ENCODE measurements at regions not wholly inside any gene's neighbourhood (a gene's known extent, or its start where the extent isn't known, plus 50 kb on each side); places are given as distances from the start of the nearest gene placed in this dataset.

DNA sequence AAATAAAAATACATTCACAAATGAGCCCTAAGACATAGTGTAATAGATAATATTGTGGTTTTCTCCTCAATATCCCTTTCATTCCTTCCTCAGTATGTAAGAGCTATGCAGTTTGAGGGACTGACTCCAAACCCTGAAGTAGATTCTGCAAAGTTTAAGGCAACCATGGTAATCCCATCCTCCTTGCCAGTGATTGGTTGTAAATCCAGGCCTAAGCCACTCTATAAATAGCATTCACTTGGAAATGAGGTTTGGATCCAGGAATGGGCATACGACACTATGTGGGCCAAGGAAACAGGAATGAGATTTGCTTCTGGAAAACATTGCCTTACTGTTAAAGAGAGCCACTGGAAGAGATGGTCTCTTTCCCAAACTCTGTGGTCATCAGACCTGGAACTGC is 468.7 kb upstream of the SOX5 start (continued):
- no peak for TF ChIP-seq ELF4 (CRISPR knock-in tag; IDR thresholded peaks at IDR 0.05; ENCODE audit: low read depth)
- no peak for TF ChIP-seq RORB (CRISPR knock-in tag; IDR thresholded peaks at IDR 0.05)

- TF ChIP-seq OVOL2 (CRISPR knock-in tag; IDR thresholded peaks at IDR 0.05; ENCODE audit: borderline replicate concordance) (no peak), MXD4 (CRISPR knock-in tag; IDR thresholded peaks at IDR 0.05; ENCODE audit: borderline replicate concordance) (no peak)
- DNase-seq (ENCODE audit: low spot score) (no peak), ATAC-seq (no peak)
- CTCF ChIA-PET, result no interaction called here
- Mint-ChIP-seq H3K4me3 (no peak overlapping the region), H3K4me1 (peaks cover 23% of the 10 kb centered on the region), H3K27ac (no peak overlapping the region), H3K9me3 (peaks cover 11% of the 10 kb centered on the region), H3K27me3 (ENCODE audit: low read depth) (no peaks in the 10 kb centered on the region), H3K36me3 (no peaks in the 10 kb centered on the region)
- POLR2A ChIA-PET, result no interaction called here
Measured at GRCh38 chr12:24416423-24417109, 467.1 kb upstream of the SOX5 start.

GRCh38 chr12:24415934-24416333 is 466.5 kb upstream of the SOX5 start:
- Mint-ChIP-seq H3K4me1 (peaks cover 23% of the 10 kb centered on the region), H3K9me3 (peaks cover 6% of the 10 kb centered on the region), H3K27me3 (ENCODE audit: low read depth) (no peaks in the 10 kb centered on the region), H3K36me3 (no peaks in the 10 kb centered on the region), H3K27ac (no peak overlapping the region), H3K4me3 (no peak overlapping the region)
- ChIA-PET POLR2A (no interaction called here), CTCF (no interaction called here)
- TF ChIP-seq, protein P1, sequence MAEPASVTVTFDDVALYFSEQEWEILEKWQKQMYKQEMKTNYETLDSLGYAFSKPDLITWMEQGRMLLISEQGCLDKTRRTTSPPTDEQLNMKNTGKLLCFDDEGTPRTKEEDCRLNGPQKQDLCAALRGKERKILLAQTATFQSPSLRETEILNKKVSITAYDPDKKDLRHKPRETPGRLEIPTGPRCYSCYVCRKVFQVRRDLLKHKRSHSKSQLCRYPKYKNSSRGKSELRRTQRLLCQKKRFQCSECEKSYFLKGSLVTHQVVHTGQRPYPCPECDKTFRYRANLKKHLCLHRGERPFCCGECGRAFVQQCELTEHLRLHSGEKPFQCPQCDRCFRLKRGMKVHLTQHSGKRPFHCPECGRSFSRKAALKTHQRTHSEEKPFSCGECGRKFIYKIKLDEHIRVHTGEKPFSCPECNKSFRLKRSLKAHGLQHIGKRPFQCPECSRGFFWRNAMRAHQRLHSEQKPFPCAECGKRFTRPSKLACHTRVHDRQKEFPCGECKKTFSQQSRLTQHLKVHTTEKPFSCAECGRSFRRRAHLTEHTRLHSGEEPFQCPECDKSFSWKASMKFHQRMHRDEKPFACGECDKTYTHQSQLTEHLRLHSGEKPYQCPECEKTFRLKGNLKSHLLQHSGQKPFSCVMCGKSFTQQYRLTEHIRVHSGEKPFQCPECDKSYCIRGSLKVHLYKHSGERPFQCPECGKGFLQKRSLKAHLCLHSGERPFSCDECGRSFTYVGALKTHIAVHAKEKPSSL (CRISPR knock-in tag; conservative IDR thresholded peaks at IDR 0.05), result no peak
- TF ChIP-seq NR1H2 (CRISPR knock-in tag; IDR thresholded peaks at IDR 0.05) (no peak), ZNF219 (CRISPR knock-in tag; IDR thresholded peaks at IDR 0.05; ENCODE audit: borderline replicate concordance) (no peak), GRHL2 (CRISPR knock-in tag; IDR thresholded peaks at IDR 0.05; ENCODE audit: insufficient replicate concordance, severe bottlenecking) (no peak), PRRX2 (CRISPR knock-in tag; IDR thresholded peaks at IDR 0.05) (no peak), NFYB (CRISPR knock-in tag; conservative IDR thresholded peaks at IDR 0.05; ENCODE audit: low read depth) (no peak), GTF2I (CRISPR knock-in tag; conservative IDR thresholded peaks at IDR 0.05) (no peak), ZBTB21 (CRISPR knock-in tag; IDR thresholded peaks at IDR 0.05; ENCODE audit: borderline replicate concordance) (no peak), NFE2L1 (CRISPR knock-in tag; IDR thresholded peaks at IDR 0.05) (no peak), MXD4 (CRISPR knock-in tag; IDR thresholded peaks at IDR 0.05; ENCODE audit: borderline replicate concordance) (no peak), HMGA2 (CRISPR knock-in tag; IDR thresholded peaks at IDR 0.05) (no peak), PREB (CRISPR knock-in tag; IDR thresholded peaks at IDR 0.05; ENCODE audit: borderline replicate concordance) (no peak), TCF7 (CRISPR knock-in tag; IDR thresholded peaks at IDR 0.05; ENCODE audit: low read depth) (no peak), FOXK1 (CRISPR knock-in tag; IDR thresholded peaks at IDR 0.05) (no peak), AFF4 (CRISPR knock-in tag; IDR thresholded peaks at IDR 0.05; ENCODE audit: borderline replicate concordance) (no peak)
- TF ChIP-seq, protein P2, sequence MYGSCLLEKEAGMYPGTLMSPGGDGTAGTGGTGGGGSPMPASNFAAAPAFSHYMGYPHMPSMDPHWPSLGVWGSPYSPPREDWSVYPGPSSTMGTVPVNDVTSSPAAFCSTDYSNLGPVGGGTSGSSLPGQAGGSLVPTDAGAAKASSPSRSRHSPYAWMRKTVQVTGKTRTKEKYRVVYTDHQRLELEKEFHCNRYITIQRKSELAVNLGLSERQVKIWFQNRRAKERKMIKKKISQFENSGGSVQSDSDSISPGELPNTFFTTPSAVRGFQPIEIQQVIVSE (CRISPR knock-in tag; IDR thresholded peaks at IDR 0.05; ENCODE audit: borderline replicate concordance), result no peak
- TF ChIP-seq, protein P3, sequence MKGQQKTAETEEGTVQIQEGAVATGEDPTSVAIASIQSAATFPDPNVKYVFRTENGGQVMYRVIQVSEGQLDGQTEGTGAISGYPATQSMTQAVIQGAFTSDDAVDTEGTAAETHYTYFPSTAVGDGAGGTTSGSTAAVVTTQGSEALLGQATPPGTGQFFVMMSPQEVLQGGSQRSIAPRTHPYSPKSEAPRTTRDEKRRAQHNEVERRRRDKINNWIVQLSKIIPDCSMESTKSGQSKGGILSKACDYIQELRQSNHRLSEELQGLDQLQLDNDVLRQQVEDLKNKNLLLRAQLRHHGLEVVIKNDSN (CRISPR knock-in tag; IDR thresholded peaks at IDR 0.05), result no peak
- TF ChIP-seq, protein P4, sequence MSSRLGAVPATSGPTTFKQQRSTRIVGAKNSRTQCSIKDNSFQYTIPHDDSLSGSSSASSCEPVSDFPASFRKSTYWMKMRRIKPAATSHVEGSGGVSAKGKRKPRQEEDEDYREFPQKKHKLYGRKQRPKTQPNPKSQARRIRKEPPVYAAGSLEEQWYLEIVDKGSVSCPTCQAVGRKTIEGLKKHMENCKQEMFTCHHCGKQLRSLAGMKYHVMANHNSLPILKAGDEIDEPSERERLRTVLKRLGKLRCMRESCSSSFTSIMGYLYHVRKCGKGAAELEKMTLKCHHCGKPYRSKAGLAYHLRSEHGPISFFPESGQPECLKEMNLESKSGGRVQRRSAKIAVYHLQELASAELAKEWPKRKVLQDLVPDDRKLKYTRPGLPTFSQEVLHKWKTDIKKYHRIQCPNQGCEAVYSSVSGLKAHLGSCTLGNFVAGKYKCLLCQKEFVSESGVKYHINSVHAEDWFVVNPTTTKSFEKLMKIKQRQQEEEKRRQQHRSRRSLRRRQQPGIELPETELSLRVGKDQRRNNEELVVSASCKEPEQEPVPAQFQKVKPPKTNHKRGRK (CRISPR knock-in tag; IDR thresholded peaks at IDR 0.05; ENCODE audit: borderline replicate concordance), result no peak
- DNase-seq (ENCODE audit: low spot score) (no peak), ATAC-seq (0 out of 2 replicates have a peak, but pooled peaks have one; percentile 34)

Data from WTC11 (cell line).